ENCODE measurements at regions not wholly inside any gene's neighbourhood (a gene's known extent, or its start where the extent isn't known, plus 50 kb on each side); places are given as distances from the start of the nearest gene placed in this dataset.

- TF ChIP-seq, protein P1, sequence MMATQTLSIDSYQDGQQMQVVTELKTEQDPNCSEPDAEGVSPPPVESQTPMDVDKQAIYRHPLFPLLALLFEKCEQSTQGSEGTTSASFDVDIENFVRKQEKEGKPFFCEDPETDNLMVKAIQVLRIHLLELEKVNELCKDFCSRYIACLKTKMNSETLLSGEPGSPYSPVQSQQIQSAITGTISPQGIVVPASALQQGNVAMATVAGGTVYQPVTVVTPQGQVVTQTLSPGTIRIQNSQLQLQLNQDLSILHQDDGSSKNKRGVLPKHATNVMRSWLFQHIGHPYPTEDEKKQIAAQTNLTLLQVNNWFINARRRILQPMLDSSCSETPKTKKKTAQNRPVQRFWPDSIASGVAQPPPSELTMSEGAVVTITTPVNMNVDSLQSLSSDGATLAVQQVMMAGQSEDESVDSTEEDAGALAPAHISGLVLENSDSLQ (IDR thresholded peaks at IDR 0.05) = no peak
- TF ChIP-seq ZNF384 (IDR thresholded peaks at IDR 0.05) (no peak), CTBP1 (IDR thresholded peaks at IDR 0.05; ENCODE audit: borderline replicate concordance) (no peak), L3MBTL2 (conservative IDR thresholded peaks at IDR 0.05) (no peak), FOXM1 (IDR thresholded peaks at IDR 0.05; ENCODE audit: borderline replicate concordance) (no peak), FOXA1 (IDR thresholded peaks at IDR 0.05) (no peak), HDGF (IDR thresholded peaks at IDR 0.05; ENCODE audit: borderline replicate concordance) (no peak), SP1 (IDR thresholded peaks at IDR 0.05) (no peak), NFRKB (IDR thresholded peaks at IDR 0.05) (no peak), SUZ12 (IDR thresholded peaks at IDR 0.05) (no peak), TARDBP (IDR thresholded peaks at IDR 0.05) (no peak), FOXK2 (IDR thresholded peaks at IDR 0.05) (no peak)
Observed at GRCh38 chr1:228811712-228812305, 76.5 kb downstream of the RHOU start.
